Panc1 (cell line): ENCODE measurements at regions not wholly inside any gene's neighbourhood (a gene's known extent, or its start where the extent isn't known, plus 50 kb on each side); places are given as distances from the start of the nearest gene placed in this dataset.

Experiments used
- ATAC-seq: fragments of 200-7000 bp; cut with Tn5 transposase; 2 replicates; pipeline ENCODE4 v1.9.1; 2020; ENCODE audit warnings: mild to moderate bottlenecking, moderate library complexity
- BruUV-seq: library from RNA; stranded (reverse); fragments of 400-500 nt; replicated peaks from 2 replicates; lab custom pipeline; 2021; lab: Mats Ljungman, UMichigan
- CTCF ChIA-PET: fragments of 300-600 bp; sonication (Branson Sonifier 250); formaldehyde crosslinking; loops from one replicate; lab custom pipeline; 2022; ENCODE audit warnings: antibody characterized with exemption; lab: Charles Lee
- POLR2A ChIA-PET: fragments of 300-600 bp; sonication (Branson Sonifier 250); formaldehyde crosslinking; loops from one replicate; lab custom pipeline; 2022; ENCODE audit warnings: antibody characterized with exemption; lab: Charles Lee
- DNase-seq: peaks from one replicate; pipeline ENCODE4 v3.0.0-alpha.2; 2010; ENCODE audit warnings: low read depth, low spot score
- H3K27ac ChIP-seq: 2 replicates; pipeline ENCODE4 v1.5.1; 2011; ENCODE audit warnings: mild to moderate bottlenecking, low read length, inconsistent platforms
- H3K27me3 ChIP-seq: fragments of 200-500 bp; sonication (Bioruptor generic); 2 replicates; pipeline ENCODE4 v1.6.0; 2014; ENCODE audit warnings: low read length, inconsistent platforms; ENCODE audit not compliant: control insufficient read depth, insufficient read depth
- H3K36me3 ChIP-seq: fragments of 200-500 bp; sonication (Bioruptor generic); 2 replicates; pipeline ENCODE4 v1.5.1; 2014; ENCODE audit warnings: inconsistent platforms, mild to moderate bottlenecking, low read length, moderate library complexity; ENCODE audit not compliant: control insufficient read depth, insufficient read depth
- H3K4me1 ChIP-seq: 2 replicates; pipeline ENCODE4 v1.5.1; 2011; ENCODE audit warnings: inconsistent platforms, mild to moderate bottlenecking, low read length, moderate library complexity; ENCODE audit not compliant: control insufficient read depth, insufficient read depth
- H3K4me3 ChIP-seq, 2 experiments: 2 replicates each; pipeline ENCODE4 v1.5.1; 2011 to 2012; ENCODE audit warnings: low read depth in 2 of 2, low read length in 2 of 2, mild to moderate bottlenecking in 2 of 2, inconsistent platforms in 1 of 2, moderate library complexity in 1 of 2
- H3K9me3 ChIP-seq: fragments of 200-500 bp; sonication (Bioruptor generic); 2 replicates; pipeline ENCODE4 v1.5.1; 2014; ENCODE audit warnings: low read depth, mild to moderate bottlenecking, inconsistent platforms, low read length, moderate library complexity; ENCODE audit not compliant: control insufficient read depth, insufficient read depth
- CTCF ChIP-seq: fragments of 450-650 bp; IDR thresholded peaks from 2 replicates; pipeline ENCODE4 v1.5.1; 2017; ENCODE audit warnings: mild to moderate bottlenecking
- POLR2AphosphoS5 ChIP-seq: IDR thresholded peaks from 2 replicates; pipeline ENCODE4 v1.6.1; 2012; ENCODE audit warnings: mild to moderate bottlenecking, low read depth, low read length, moderate library complexity
- REST ChIP-seq, 2 experiments: IDR thresholded peaks; 2 replicates each; pipeline ENCODE4 v1.6.1; 2011 to 2012; ENCODE audit warnings: low read depth in 2 of 2, control low read depth in 1 of 2, low read length in 1 of 2, mild to moderate bottlenecking in 1 of 2, moderate library complexity in 1 of 2; ENCODE audit not compliant: insufficient read depth in 1 of 2
- SIN3A ChIP-seq: IDR thresholded peaks from 2 replicates; pipeline ENCODE4 v1.6.1; 2012; ENCODE audit warnings: low read depth, mild to moderate bottlenecking, low read length, moderate library complexity, borderline replicate concordance; ENCODE audit not compliant: insufficient read depth
- TCF7L2 ChIP-seq: IDR thresholded peaks from 2 replicates; pipeline ENCODE4 v1.6.1; 2011; ENCODE audit warnings: mild to moderate bottlenecking, low read depth, low read length, inconsistent platforms
- in situ Hi-C: cut with HindIII; loops from 2 replicates; pipeline ENCODE4 v1.10.0; 2016; ENCODE audit warnings: low sequenced_read_pairs, low pct_unique_long_range_greater_than_20kb
- intact Hi-C: fragments of 100-400 bp; cut with micrococcal nuclease; formaldehyde crosslinking; loops from one replicate; pipeline ENCODE4 v1.10.0; 2022; ENCODE audit not compliant: unreplicated experiment

- ChIA-PET CTCF (interaction anchor here (0.5 to 1.0 kb wide), 3 partner anchors 22 to 330 kb away, joined by 3 to 5 read pairs (median 4); no protein-coding TSS in a partner anchor), POLR2A (no interaction called here)
- no peaks in the 10 kb centered on the region for H3K27me3 ChIP-seq
- H3K9me3 ChIP-seq, result no peaks in the 10 kb centered on the region
- H3K4me3 ChIP-seq, result no peak overlapping the region
- TF ChIP-seq REST (IDR thresholded peaks at IDR 0.05; ENCODE audit: insufficient read depth in 1 of 2, low read depth in 2 of 2, low read length in 1 of 2), result no peak
- TF ChIP-seq POLR2AphosphoS5, result no peak
- TF ChIP-seq CTCF, result no peak
- intact Hi-C loops, result loop anchor here (10.0 kb wide), 1 partner anchor 250 kb away; no protein-coding TSS in a partner anchor
- H3K27ac ChIP-seq, result no peak overlapping the region; the same call in 1 of the 2 replicates
- DNase-seq (no peak), ATAC-seq (no peak)
- in situ Hi-C loops, result no loop called here
- peaks cover 38% of the 10 kb centered on the region for H3K4me1 ChIP-seq
- H3K36me3 ChIP-seq, result no peaks in the 10 kb centered on the region
- BruUV-seq, result no TSS peak
These were observed 66.3 kb downstream of the ZIC5 start for GRCh38 chr13:99905224-99905623.

DNA sequence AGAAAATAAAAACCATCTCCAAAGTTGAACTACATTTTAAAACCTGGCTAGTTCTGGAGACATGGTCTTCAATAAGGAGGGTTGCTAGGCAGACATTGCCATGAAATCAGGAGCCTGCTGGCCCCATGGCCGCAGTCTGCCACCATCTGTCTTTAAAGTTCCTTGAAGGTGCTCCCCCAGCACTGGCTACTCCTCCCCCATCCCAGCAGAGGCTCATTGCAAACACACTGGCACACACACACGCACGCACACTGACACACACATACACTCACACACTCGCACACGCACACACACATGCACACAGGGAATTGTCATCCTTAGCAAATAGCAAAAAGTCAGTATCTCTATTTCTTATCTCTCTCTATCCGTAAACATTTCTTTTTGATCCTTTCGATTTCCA, 68.4 kb downstream of the ZIC5 start:
- Histone ChIP-seq H3K27me3 (no peaks in the 10 kb centered on the region), H3K9me3 (no peaks in the 10 kb centered on the region), H3K27ac (no peak overlapping the region), H3K4me3 (no peak overlapping the region), H3K4me1 (peaks cover 20% of the 10 kb centered on the region), H3K36me3 (no peaks in the 10 kb centered on the region)
- CTCF ChIA-PET, result no interaction called here
- ATAC-seq, result no peak
- intact Hi-C loops, result loop anchor here (10.0 kb wide), 1 partner anchor 248 kb away; no protein-coding TSS in a partner anchor
- TF ChIP-seq REST (IDR thresholded peaks at IDR 0.05; ENCODE audit: insufficient read depth in 1 of 2, low read depth in 2 of 2, low read length in 1 of 2) (no peak), POLR2AphosphoS5 (no peak), CTCF (no peak), TCF7L2 (no peak), SIN3A (no peak)
- in situ Hi-C loops, result no loop called here
- DNase-seq, result no peak
- BruUV-seq, result no TSS peak
- POLR2A ChIA-PET, result no interaction called here
